NCI-H2227 treated with DMSO at 0.1 percent for 48 hours (cell line): ENCODE measurements at regions not wholly inside any gene's neighbourhood (a gene's known extent, or its start where the extent isn't known, plus 50 kb on each side); places are given as distances from the start of the nearest gene placed in this dataset.

Experiments used
- DNase-seq: peaks from one replicate; lab custom pipeline; 2025; lab: John Stamatoyannopoulos, UW

DNA sequence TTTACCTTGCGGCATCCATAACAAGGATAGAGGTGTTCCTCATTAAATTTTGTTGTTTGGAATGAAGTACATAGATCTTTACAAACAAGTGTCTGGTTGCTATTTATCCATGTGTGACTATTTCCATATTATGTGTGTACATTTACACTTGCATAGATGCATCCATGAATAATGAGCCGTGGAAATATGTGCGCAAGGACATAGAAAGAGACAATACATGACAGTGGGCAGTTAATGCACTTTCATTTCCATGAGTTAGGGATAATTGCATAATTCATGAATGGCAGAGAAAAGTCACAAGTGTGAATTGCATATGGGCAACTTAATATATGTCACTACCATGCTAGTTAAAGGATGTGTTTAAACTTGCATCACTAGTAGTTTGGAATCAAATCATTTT, 338.2 kb upstream of the PITX2 start:
- DNase-seq, result no peak

DNA sequence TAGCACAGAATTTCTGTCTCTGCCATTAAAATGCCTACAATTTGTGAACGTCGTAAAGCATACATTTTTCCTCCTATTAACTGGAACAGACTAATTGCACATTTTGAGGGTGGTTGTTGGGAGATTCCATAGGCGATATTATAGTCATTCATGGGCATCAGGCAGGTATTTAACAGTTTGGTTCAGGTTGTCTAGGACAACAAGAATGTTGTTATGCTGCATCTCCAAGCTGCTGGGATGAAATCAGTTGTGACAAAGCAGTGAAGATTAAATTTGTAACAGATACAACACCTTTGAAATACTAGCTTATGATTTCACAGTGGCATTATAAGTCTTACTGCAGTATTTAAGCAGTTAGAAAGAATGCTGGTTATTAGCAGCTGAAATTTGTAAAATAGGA, 339.7 kb upstream of the PITX2 start:
- no peak for DNase-seq

DNA sequence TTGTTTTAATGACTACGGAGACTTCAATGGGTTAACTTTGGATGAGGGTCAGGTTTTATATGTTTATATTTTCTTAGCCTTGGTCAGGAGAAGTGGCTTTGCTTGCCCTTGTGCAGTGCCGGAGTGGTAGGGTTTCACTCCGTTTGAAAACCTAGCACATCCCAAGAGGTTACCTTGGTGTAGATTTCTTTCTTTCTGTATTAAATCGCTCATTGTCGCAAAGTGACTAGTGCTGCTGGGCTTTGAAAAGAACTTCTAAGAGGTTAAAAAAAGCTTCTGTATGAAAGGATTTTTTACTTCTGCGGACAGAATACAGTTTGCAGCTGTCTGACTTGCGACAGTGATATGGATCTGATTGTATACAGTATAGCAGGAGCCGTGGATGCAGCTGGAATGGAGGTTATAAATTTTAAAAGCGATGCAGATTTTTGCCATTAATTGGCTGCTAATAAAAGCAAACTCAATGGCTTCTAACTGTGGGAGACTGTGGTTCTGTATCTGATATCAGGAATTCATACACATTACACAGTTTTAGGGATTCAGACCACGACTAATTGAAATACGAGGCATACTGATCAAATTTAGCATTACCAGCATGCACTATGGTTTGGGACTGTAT, 340.9 kb upstream of the PITX2 start:
- no peak for DNase-seq

DNA sequence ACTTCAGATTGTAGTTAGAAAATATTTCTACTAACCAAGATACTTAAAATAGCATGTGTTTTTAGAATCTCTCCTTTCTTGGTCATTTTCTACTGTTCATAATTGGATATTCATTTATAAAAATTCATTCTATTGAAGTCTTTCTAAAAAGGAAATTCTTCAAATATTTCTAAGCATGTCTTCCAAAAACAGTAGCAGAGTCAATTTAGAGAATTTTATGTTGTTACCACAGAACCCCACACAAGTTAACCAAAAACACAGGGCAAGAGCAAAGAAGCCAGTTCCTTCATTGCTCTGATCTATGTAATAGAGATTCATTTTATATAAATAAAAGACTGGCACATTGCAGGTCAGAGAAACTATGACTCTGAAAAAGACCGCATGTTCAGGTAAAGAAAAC, 345.1 kb upstream of the PITX2 start:
- no peak for DNase-seq

DNA sequence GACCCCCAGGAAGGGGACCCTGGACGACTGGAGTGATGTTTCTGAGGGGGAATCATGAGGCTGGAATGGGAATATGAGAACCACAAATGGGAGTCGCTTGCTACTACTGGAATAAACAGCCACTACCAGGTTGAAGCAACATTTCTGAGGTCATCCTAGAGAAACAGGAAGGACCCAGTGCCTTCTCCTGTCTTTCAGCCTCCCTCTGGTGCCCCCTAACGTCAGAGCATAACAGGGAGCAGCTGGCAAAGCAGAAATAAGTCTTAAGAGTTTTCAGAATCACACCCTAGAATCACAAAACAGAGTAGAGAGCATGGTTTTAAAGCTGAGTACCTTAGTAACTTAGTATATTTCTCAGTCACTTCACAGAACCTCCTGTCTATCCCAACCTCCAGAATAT, 347.8 kb upstream of the PITX2 start:
- no peak for DNase-seq

DNA sequence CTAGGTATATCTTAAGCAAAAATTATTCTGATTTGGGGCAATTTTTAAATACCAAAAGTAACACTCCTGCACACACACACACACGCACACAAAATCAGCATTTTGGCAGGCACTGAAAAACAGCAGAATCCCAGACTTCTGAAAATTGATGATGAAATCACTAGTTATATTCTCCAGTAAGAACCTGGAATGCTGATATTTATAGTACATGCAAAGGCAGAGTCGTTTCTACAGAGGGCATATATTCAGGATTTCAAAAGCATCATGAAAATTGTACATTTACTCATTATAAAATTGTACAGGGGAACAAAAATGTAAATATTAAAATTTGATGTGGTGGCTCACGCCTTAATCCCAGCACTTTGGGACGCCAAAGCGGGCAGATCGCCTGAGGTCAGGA, 352.5 kb upstream of the PITX2 start:
- no peak for DNase-seq

DNA sequence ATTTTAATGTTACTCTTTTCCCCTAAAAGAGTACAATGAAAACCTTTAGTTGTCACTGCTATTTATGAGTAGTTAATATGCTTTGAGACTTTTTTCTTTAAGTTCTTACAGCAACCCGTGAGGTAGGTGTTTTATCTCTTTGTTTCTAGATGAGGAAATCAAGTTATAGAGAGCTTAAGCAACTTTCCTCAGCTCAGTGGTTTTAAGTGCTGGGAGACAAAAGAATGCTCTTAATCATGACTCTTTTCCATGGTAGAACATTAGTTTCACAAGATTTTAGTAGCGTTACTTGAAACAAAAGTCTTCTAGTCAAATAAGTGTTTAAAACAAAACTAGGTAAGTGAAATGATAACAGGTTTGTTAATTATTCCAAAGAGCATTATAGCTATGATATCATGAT, 354.7 kb upstream of the PITX2 start:
- no peak for DNase-seq

DNA sequence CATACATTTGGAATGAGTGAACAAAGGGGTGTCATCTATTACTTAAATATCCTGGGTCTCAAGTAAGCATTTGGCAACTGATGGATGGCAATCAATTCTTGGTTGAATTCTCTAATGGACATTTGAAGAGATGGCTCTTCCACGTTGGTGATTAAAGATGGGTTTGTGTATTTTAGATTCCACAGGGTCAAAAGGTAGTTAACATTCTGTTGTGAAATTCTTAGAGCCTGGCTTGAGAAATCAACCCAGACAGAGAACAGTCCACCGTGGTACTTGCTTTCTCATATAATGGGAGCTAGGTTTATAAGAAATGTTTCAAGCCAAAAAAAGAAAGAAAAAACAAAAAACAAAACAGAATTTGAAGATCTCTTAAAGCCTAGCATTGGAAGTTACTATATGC, 355.9 kb upstream of the PITX2 start:
- no peak for DNase-seq

DNA sequence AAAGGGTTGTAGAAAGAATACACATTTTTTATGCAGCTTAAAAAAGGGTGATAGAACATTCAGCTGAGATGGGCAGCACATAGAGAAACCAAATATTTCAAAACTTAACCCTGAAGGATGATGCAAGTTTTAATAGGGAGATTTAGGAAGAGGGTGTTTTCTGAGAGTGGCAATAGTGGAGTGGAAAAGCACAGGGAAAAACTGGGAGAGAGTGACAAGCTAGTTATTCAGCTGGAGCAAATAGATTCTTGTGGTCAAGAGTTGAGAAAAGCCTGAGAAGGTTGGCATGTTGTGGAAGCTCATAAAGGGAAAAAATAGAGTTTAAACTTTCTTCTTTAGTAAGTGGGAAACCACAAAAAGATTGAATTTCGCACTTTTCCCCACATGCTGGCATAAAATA, 359.6 kb upstream of the PITX2 start:
- no peak for DNase-seq

DNA sequence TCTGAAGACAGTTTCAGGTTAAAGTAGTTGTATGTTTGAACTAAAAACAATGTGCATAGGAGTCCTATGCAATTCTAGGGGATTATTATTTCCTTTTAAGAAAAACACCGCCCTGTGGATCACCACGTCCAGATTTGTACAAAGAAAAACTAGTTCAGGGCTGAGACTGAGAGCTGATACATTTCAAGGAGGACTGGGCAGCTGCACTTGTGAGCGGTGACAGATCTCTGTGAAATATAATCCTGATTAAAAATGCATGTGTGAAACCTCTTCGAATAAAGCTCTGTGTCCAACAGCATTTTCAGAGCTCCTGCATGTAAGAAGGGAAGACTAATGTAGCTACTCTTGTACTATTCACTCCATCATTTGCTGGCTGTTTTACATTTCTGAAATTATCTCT, 365.8 kb upstream of the PITX2 start:
- DNase-seq, result no peak

DNA sequence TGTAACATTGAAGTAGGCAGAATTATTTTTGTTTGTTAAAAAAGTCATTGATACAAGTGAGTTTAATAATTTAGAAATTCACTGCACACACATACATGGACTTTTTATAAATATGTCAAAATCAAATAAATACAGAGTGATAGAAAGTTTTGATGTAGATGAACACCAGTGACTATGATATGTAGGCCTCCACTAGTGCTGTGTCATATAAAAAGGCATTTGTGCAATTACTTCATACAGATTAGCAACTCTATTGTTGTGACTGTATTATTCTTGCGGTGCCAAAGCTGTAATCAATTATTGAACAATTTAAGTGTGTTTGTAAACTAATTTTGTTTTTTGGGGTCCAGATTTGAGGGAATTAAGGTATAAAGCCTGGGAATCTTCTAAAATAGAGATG, 366.2 kb upstream of the PITX2 start:
- DNase-seq, result no peak

DNA sequence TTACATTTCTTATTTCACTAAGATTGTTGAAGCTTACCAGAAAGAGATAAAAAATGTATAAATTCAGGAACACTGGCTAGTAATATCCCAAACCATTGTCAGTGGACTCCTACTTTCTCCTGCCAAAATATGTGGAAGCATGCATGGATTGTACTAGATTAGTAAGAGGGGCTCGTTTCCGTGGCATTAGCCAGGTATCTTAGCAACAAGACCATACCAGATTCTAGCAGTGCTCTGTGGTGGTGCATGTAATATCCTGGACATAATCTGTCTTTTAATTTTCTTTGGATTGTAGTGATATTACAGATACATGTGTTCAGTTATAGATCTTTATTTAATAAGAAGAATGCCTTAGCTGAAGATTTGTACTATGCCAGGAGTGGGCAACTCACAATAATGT, 371.9 kb upstream of the PITX2 start:
- DNase-seq, result no peak

DNA sequence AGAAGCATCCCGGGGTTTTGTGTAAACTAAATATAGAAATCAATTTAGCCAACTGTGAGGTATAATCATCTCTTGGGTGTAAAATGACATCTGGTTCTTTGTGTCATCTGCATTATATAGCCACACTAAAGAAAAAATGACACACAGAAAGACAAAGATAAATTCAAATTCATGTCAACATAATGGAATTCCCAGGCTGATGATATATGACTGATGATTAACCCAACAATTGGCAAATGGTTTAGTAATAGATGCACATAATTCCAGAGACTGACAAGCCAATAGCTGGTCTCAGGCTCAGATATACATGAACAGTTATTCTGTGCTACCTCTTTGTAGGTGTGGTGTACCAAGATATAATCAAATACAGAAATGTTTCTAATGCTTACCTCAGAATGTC, 375.4 kb upstream of the PITX2 start:
- no peak for DNase-seq

DNA sequence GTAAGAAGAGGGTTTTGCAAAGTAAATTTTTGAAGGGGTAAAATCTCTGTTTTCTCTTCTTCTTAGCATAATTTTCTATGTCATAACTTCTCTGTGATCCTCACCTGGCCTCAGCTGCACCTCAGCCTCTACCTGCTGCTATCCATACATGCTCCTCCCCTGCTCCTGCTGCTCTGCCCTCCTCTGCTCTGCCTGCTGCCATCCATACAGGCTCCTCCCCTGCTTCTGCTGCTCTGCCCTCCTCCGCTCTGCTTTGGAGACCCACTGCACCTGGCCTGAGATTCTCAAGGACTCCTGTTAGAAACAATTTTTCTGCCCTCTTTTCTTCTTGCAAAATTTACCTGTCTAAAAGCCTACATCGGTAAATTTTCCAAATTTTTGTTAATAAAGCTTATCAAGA, 388.6 kb upstream of the PITX2 start:
- no peak for DNase-seq

DNA sequence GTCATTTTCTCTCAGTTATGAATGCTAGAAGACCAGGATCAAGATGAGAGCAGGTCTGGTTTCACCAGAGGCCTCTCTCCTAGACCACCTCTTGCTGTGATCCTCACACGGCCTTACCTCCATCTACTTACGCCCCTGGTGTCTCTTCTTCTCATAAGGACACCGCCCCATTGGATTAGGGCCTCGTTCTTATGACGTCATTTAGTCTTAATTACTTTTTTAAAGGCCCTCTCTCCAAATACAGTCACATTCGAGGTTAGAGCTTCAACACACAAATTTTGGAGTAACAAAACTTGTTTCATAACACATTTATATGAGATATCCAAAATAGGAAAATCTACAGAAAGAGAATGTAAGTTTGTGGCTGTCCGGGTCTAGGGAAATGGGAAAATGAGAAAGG, 391.0 kb upstream of the PITX2 start:
- DNase-seq, result no peak

DNA sequence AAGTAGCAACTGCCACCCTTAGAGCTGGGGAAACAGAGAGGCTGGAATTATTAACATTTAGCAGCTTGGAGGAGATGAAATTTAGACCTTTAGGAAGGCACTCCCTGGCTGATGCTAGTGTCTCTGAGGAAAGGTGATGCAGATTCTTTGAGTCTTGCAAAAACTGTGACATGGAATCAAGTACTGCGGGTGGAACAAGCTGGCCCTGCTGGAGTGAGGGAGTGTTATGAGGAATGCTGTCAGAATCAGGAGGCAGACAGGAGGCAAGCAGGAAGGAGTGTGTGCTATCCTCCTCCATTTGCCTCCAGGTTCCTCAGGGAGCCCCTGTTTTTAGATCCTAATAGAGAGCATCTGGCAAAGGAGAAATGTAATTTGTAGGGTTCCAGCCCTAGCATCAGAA, 391.7 kb upstream of the PITX2 start:
- DNase-seq, result no peak

DNA sequence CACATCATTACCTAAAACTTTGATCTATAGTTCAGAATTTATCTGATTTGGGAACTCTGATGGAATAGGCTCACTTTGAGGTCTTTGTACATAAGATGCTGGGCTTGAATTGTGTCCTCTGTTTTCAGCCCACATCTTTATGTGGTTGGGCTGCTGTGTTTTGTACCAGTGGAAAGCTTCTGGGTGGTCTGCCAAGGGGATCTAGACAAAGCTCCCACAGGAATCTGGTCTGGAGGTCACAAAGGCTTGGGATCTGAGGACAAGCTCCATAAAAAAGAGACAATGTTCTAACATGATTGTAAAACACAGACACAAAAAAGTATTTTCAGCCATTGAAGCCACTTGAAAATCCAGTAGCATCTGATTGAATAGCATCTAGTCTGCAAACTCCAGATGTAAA, 393.5 kb upstream of the PITX2 start:
- no peak for DNase-seq

DNA sequence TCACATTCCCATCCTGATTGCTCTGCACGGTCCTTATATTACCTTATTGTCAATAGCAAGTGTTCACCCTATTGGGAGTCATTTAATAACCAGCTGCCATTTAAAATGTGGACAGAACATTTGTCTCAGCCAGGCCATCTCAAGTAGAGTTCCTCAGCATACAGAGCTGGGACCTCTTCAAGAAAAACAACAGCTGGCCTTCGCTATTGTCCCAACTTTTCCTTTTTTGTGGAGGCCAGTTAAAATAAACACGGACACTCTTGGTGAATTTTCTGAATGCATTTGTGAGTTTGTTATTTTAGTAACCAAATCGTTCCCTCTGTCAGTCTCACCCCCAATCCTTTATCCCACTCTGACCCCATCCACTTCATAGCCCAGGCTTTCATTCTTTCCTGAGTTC, 395.3 kb upstream of the PITX2 start:
- DNase-seq, result no peak

DNA sequence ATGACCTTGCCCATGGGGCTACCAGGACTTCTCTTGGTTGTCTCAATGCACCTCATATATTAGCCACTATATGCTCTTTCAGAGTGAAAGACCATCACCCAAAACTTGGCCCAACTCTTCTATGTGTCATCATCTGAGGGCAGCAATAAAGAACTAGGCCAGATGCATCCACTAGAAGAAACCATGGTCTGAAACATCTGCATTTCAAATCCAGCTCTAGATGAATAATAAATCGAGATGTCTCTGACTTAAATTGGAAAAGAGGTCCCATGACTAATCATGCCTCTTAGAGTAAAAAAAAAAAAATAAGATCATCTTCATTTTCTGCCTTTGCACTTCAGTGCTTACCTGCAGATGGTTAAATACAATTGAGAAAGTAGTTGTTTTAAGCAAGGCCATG, 397.6 kb upstream of the PITX2 start:
- no peak for DNase-seq

DNA sequence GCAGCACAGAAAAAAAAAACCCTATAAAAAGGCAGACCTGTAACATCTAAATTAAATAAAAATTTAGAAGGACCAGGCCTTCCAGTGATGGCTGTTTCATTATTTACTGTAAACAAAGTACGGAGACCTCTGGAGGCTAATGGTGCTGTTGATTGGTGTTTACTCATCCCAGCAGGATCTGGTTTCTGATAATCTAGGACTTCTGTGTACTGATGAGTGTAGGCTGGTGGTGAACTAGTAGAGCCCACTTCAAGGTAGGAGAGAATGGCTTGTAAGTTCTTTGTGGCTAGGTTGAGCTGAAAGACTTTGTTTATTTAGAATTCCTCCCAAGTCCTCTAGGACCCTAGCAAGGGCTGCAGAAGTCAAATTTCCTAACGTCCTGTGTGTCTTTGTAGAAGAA, 398.1 kb upstream of the PITX2 start:
- no peak for DNase-seq

DNA sequence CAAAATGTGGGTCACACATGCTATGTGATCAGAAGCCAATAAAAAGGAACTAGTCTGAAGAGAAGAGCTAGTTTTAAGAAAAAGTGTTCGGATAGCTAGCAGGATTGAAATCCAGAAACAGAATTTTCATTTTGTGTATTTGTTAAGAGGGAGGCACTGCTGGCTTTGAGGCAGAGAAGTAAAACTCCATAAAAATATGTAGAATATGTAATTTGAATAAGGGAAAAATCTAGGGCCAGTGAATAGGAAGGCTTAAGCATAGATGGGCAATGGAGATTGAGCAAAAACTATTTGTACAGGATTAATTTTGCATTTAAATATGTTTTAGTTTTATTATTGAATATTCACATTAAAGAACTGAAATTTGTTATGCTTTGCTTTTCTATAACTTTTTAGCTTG, 399.9 kb upstream of the PITX2 start:
- no peak for DNase-seq

DNA sequence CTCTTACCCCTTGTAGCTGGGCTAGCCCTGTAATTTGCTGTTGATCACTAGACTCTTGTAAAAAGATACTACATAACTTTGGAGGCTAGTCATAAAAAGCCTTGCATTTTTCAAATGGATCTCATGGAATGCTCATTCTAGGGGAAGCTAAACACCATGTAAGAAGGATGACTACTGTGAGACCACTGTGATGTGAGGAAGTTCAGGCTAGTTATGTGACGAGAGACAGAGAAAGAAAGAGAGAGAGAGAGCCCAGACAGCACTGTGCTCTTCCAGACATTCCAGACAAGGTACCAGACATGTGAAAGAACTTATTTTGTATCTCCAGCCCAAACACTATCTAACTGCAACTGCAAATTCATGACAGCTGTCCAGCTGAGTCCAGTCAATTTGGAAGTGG, 404.6 kb upstream of the PITX2 start:
- DNase-seq, result no peak

DNA sequence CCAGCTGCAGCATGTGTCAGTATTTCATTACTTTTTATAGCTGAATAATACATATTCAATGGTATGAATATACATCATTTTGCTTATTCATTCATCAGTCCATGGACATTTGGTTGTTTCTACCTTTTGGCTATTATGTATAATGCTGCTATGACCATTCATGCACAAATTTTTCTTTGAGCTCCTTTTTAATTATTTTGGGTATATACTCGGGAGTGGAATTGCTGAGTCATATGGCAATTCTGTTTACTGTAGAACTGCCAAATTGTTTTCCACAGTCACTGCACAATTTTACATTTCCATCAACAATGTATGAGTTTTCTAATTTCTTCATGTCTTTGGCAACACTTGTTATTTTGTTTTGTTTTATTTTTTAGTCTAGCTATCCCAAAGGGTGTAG, 405.9 kb upstream of the PITX2 start:
- DNase-seq, result no peak

DNA sequence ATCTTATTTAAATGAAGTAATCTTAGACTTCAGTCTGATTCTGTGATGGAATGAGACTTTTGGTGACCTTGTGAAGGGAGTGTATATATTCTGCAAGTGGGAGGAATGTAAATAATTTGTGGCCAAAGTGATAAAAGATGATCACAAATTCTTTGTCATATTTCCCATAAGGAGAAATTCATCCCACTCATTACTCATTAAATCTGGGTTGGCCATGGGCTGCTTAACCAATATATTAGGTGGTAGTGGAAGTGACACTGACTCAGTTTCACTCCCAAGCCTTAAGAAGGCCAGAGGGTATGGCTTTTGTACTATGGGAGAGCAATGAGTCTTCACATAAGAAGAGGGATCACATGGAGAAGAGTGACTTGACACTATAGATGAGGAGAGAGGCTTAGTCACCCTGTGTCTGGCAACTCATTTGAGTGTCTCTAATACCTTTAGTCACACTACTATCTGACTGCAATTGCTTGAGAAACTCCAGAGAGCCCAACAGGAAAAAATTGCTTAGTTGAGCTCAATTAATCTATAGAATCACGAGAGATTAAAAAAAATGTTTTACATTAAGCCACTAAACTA, 408.2 kb upstream of the PITX2 start:
- DNase-seq, result no peak

DNA sequence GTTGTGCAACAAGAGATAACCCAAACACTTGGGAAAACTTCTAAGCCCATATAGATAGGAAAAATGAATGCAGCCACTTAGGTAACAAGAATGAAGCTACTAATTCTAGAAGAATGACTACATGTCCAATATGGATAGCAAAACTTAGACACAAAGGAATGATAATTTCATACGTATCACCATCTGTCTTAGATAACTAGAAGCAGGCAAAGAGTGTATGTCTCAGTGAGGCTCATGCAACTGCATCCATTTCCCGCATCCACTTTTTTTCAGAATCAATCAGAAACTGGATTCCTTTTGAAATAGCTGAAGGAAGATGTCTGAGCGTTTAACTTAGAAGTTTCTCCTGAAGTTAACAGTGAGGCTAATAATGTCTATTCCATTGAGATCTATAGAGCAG, 408.7 kb upstream of the PITX2 start:
- no peak for DNase-seq
